ENCODE measurements at regions not wholly inside any gene's neighbourhood (a gene's known extent, or its start where the extent isn't known, plus 50 kb on each side); places are given as distances from the start of the nearest gene placed in this dataset.

- no peak for DNase-seq
These were observed 72.6 kb upstream of the MC3R start for GRCh38 chr20:56175884-56176283.

DNA sequence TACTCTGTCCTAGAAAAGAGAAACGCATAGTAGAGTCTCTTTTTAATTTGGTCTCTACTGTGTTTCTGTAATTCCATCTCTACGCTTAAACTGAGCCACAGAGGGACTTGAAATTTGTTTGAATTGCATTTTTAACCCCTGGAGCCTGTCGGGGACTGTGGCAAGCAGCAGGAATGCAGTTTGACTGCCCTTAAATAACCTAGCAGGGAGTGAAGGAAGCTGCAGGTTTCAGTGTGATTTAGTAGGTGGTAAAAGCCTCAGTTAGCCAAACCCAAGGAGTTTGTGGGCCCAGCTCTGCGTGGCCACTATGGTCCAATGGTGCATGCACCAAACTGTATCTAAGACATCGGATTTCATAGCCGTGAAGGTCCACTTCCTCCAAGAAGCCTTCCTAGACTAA is 70.3 kb upstream of the MC3R start:
- DNase-seq = no peak

- DNase-seq = no peak
These were observed 69.5 kb upstream of the MC3R start for GRCh38 chr20:56179051-56179450.

- no peak for DNase-seq
These were observed 66.9 kb upstream of the MC3R start for GRCh38 chr20:56181583-56181982.

DNA sequence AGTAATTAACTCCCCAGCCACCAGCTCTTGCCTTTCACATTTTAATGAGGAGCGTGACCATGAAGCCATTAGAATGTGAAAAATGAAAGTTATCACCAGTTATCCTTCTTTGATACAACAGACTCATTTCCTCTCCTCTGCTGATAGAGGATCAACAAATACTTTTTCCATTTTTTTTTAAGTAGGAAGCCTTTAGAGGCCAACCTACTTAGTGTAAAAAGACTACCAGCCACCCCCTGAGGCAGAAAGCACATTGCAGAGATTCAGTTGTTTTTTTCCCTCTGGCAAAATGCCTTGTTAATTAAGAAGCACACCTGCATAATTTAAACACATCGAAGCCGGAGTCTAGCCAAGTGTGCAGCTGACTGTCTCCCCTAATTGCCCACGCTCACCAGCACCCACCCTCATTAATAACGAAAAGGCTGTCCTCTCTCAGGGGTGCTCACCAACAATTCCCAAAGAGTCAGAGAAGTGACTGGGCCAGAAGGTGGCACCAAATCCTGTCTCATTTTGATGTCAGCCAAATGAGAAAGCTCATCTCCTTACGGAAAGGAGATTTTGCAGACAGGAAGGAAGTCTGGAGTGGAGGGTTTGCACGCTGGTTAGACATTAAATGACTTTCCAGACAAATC is 60.9 kb upstream of the MC3R start:
- no peak for DNase-seq

GRCh38 chr20:56194042-56194441 is 54.5 kb upstream of the MC3R start:
- no peak for DNase-seq

DNA sequence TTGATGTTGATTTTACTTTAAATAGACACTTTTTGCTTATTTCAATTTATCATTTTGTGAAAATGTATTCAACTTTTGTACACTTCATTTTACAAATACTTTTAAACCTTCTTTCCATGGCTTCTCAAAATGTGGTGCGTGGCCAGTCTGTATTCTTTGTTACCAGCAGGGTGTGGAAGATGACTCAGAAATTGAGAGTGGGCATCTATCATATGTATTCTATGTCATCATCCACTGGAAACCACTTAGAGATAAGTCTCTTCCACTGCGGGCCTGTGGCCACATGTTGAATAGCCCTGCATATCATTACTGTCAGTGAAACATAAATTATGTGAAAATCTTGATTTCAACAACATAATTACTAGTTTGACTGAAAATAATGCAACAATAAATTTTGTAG is 52.6 kb upstream of the MC3R start:
- DNase-seq = no peak

Data from NCI-H2029 treated with DMSO at 0.1 percent for 48 hours (cell line).